ENCODE measurements at regions not wholly inside any gene's neighbourhood (a gene's known extent, or its start where the extent isn't known, plus 50 kb on each side); places are given as distances from the start of the nearest gene placed in this dataset.
"Not testable (repeated sequence)": the region's sequence is repeated elsewhere in the genome, so short reads cannot be mapped to it uniquely, and the experiment has no call there.

- Histone ChIP-seq H3K27ac (ENCODE audit: low read length) (no peak overlapping the region), H3K4me3 (ENCODE audit: low read length in 2 of 2) (no peak overlapping the region), H3K4me1 (ENCODE audit: control insufficient read depth, insufficient read depth, low read length) (no peaks in the 10 kb centered on the region)
These were observed 54.9 kb upstream of the LYSMD4 start for GRCh38 chr15:99788156-99788555.

DNA sequence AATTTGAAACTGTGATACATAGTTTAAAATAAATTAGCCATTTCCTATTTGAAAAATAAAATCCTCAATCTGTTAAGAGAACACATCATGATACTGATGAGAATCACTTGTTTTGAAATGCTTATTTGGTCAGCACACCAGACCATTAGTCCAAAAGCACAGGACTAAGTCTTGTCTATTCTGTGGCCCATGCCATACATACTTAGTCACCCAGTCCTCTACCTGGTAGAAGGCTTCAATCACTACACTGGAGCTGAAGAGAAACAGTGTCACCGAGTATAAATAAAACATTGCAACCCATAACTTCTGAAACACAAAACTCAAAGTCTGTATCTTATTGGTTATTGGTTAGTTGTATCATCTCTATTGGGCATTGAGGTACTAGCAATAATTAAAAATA, 51.6 kb upstream of the LYSMD4 start:
- not testable (repeated sequence) for H3K4me1 ChIP-seq (ENCODE audit: control insufficient read depth, insufficient read depth, low read length); H3K9me3 ChIP-seq (ENCODE audit: control insufficient read depth in 2 of 2, low read length in 2 of 2); H3K27me3 ChIP-seq (ENCODE audit: control insufficient read depth in 1 of 2, insufficient read depth in 2 of 2, low read length in 2 of 2); H3K36me3 ChIP-seq (ENCODE audit: control insufficient read depth in 2 of 2, insufficient read depth in 2 of 2, low read length in 2 of 2); H3K27ac ChIP-seq (ENCODE audit: low read length); H3K9ac ChIP-seq (ENCODE audit: low read length in 2 of 2); H3K4me3 ChIP-seq (ENCODE audit: low read length in 2 of 2)

More at GRCh38 chr15:99788156-99788555, 54.9 kb upstream of the LYSMD4 start:
- no peaks in the 10 kb centered on the region for H3K9me3 ChIP-seq (ENCODE audit: control insufficient read depth in 2 of 2, low read length in 2 of 2)
- no peaks in the 10 kb centered on the region for H3K36me3 ChIP-seq (ENCODE audit: control insufficient read depth in 2 of 2, insufficient read depth in 2 of 2, low read length in 2 of 2)
- no peak overlapping the region for H3K9ac ChIP-seq (ENCODE audit: low read length in 2 of 2)
- H3K27me3 ChIP-seq (ENCODE audit: control insufficient read depth in 1 of 2, insufficient read depth in 2 of 2, low read length in 2 of 2), result no peaks in the 10 kb centered on the region

- H3K27ac ChIP-seq (ENCODE audit: low read length); H3K4me3 ChIP-seq (ENCODE audit: low read length in 2 of 2); H3K4me1 ChIP-seq (ENCODE audit: control insufficient read depth, insufficient read depth, low read length); H3K27me3 ChIP-seq (ENCODE audit: control insufficient read depth in 1 of 2, insufficient read depth in 2 of 2, low read length in 2 of 2); H3K9me3 ChIP-seq (ENCODE audit: control insufficient read depth in 2 of 2, low read length in 2 of 2); H3K36me3 ChIP-seq (ENCODE audit: control insufficient read depth in 2 of 2, insufficient read depth in 2 of 2, low read length in 2 of 2); H3K9ac ChIP-seq (ENCODE audit: low read length in 2 of 2): not testable (repeated sequence)
These were observed 50.8 kb upstream of the LYSMD4 start for GRCh38 chr15:99783918-99784619.
